Germinal center (tissue), 1 donor: ENCODE measurements at regions not wholly inside any gene's neighbourhood (a gene's known extent, or its start where the extent isn't known, plus 50 kb on each side); places are given as distances from the start of the nearest gene placed in this dataset.
"Not testable (repeated sequence)": the region's sequence is repeated elsewhere in the genome, so short reads cannot be mapped to it uniquely, and the experiment has no call there.

ENCODE experiments used
- DNase-seq: peaks from one replicate; pipeline ENCODE4 v3.0.0; 2012; ENCODE audit warnings: mixed read lengths, low spot score

- DNase-seq = not testable (repeated sequence)
Observed at GRCh38 chr21:6557415-6557814, 3964.0 kb upstream of the TPTE start.

GRCh38 chr21:6561168-6561567 is 3960.2 kb upstream of the TPTE start:
- DNase-seq = not testable (repeated sequence)

- not testable (repeated sequence) for DNase-seq
Observed at GRCh38 chr21:6561578-6561977, 3959.8 kb upstream of the TPTE start.

- not testable (repeated sequence) for DNase-seq
Observed at GRCh38 chr21:6564543-6565166, 3956.7 kb upstream of the TPTE start.

- DNase-seq = not testable (repeated sequence)
Observed at GRCh38 chr21:6565190-6566094, 3955.9 kb upstream of the TPTE start.

GRCh38 chr21:6567542-6567941 is 3953.8 kb upstream of the TPTE start:
- DNase-seq = not testable (repeated sequence)

GRCh38 chr21:6569152-6569551 is 3952.2 kb upstream of the TPTE start:
- not testable (repeated sequence) for DNase-seq

GRCh38 chr21:6569587-6570392 is 3951.6 kb upstream of the TPTE start:
- DNase-seq = not testable (repeated sequence)

- DNase-seq = not testable (repeated sequence)
Observed at GRCh38 chr21:6570700-6571368, 3950.5 kb upstream of the TPTE start.

GRCh38 chr21:6573576-6573975 is 3947.8 kb upstream of the TPTE start:
- not testable (repeated sequence) for DNase-seq

- DNase-seq = not testable (repeated sequence)
Observed at GRCh38 chr21:6579801-6580200, 3941.6 kb upstream of the TPTE start.
